ENCODE measurements at regions not wholly inside any gene's neighbourhood (a gene's known extent, or its start where the extent isn't known, plus 50 kb on each side); places are given as distances from the start of the nearest gene placed in this dataset.

GRCh38 chr20:10998476-10998875 lies 324.7 kb upstream of the JAG1 start:
- DNase-seq (ENCODE audit: low spot score): no peak

GRCh38 chr20:11000416-11000815 lies 326.6 kb upstream of the JAG1 start:
- no peak for DNase-seq (ENCODE audit: low spot score)

- no peak for DNase-seq (ENCODE audit: low spot score)
Observed at GRCh38 chr20:11001302-11001701, 327.5 kb upstream of the JAG1 start.

GRCh38 chr20:11001764-11002540 lies 328.2 kb upstream of the JAG1 start:
- no peak for DNase-seq (ENCODE audit: low spot score)

- DNase-seq (ENCODE audit: low spot score): no peak
Observed at GRCh38 chr20:11003341-11003740, 329.5 kb upstream of the JAG1 start.

GRCh38 chr20:11008444-11009033 lies 334.7 kb upstream of the JAG1 start:
- DNase-seq (ENCODE audit: low spot score): no peak

- no peak for DNase-seq (ENCODE audit: low spot score)
Observed at GRCh38 chr20:11011653-11012052, 337.9 kb upstream of the JAG1 start.

GRCh38 chr20:11012975-11013374 lies 339.2 kb upstream of the JAG1 start:
- no peak for DNase-seq (ENCODE audit: low spot score)

- DNase-seq (ENCODE audit: low spot score): no peak
Observed at GRCh38 chr20:11013801-11014200, 340.0 kb upstream of the JAG1 start.

- DNase-seq (ENCODE audit: low spot score): no peak
Observed at GRCh38 chr20:11015440-11015839, 341.6 kb upstream of the JAG1 start.

- no peak for DNase-seq (ENCODE audit: low spot score)
Observed at GRCh38 chr20:11017446-11017845, 343.6 kb upstream of the JAG1 start.

- DNase-seq (ENCODE audit: low spot score): no peak
Observed at GRCh38 chr20:11018668-11019170, 344.9 kb upstream of the JAG1 start.

- no peak for DNase-seq (ENCODE audit: low spot score)
Observed at GRCh38 chr20:11020712-11021111, 346.9 kb upstream of the JAG1 start.

- no peak for DNase-seq (ENCODE audit: low spot score)
Observed at GRCh38 chr20:11027224-11027623, 353.4 kb upstream of the JAG1 start.

GRCh38 chr20:11030351-11030750 lies 356.6 kb upstream of the JAG1 start:
- no peak for DNase-seq (ENCODE audit: low spot score)

GRCh38 chr20:11031300-11031699 lies 357.5 kb upstream of the JAG1 start:
- no peak for DNase-seq (ENCODE audit: low spot score)

GRCh38 chr20:11032611-11033010 lies 358.8 kb upstream of the JAG1 start:
- no peak for DNase-seq (ENCODE audit: low spot score)

- DNase-seq (ENCODE audit: low spot score): no peak
Observed at GRCh38 chr20:11034025-11034424, 360.2 kb upstream of the JAG1 start.

GRCh38 chr20:11035211-11035610 lies 361.4 kb upstream of the JAG1 start:
- DNase-seq (ENCODE audit: low spot score): no peak

- no peak for DNase-seq (ENCODE audit: low spot score)
Observed at GRCh38 chr20:11041396-11041795, 367.6 kb upstream of the JAG1 start.

- DNase-seq (ENCODE audit: low spot score): no peak
Observed at GRCh38 chr20:11043001-11043400, 369.2 kb upstream of the JAG1 start.

GRCh38 chr20:11044561-11044960 lies 370.8 kb upstream of the JAG1 start:
- DNase-seq (ENCODE audit: low spot score): no peak

- no peak for DNase-seq (ENCODE audit: low spot score)
Observed at GRCh38 chr20:11045412-11046175, 371.8 kb upstream of the JAG1 start.
